Stimulated activated CD8-positive, alpha-beta memory T cell treated with anti-CD3 and anti-CD28 coated beads, Interleukin-15, amount 100 ng/mL, for 4 hours (primary cell): ENCODE measurements at regions not wholly inside any gene's neighbourhood (a gene's known extent, or its start where the extent isn't known, plus 50 kb on each side); places are given as distances from the start of the nearest gene placed in this dataset.
"Not testable (repeated sequence)": the region's sequence is repeated elsewhere in the genome, so short reads cannot be mapped to it uniquely, and the experiment has no call there.

ENCODE experiments used
- DNase-seq, 2 donors: peaks; one replicate each; pipeline ENCODE4 v3.0.0-alpha.2; 2020; ENCODE audit warnings: low read depth in 2 of 2

DNA sequence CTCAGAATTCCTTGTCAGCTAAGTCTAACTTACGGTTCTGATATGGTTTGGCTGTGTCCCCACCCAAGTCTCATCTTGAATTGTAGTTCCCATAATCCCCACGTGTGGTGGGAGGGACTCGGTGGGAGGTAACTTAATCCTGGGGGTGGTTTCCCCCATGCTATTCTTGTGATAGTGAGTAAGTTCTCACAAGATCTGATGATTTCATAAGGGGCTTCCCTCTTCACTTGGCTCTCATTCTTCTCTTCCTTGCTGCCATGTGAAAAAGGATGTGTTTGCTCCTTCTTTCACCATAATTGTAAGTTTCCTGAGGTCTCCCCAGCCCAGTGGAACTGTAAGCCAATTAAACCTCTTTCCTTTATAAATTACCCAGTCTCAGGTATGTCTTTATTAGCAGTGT lies 163.0 kb downstream of the PMAIP1 start:
- DNase-seq: not testable (repeated sequence)

DNA sequence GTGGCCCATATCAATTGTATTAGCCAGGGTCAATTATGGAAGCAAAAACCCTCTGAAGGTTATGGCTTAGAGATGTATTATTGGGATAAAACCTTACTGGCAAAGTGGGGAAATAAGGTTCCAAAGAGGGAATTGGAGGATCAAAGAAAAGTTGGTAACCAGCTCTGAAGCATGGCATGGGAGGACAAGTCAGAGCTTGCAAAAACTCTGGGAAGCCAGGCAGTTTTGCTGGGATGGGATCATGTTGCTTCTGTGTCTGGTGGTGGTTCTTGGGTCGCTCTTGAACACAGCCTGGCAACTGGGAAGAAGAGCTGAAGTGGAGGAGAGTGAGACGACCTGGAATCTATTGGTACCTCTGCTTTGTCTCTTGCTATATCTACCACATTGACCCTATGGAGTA lies 162.6 kb downstream of the PMAIP1 start:
- no peak for DNase-seq

DNA sequence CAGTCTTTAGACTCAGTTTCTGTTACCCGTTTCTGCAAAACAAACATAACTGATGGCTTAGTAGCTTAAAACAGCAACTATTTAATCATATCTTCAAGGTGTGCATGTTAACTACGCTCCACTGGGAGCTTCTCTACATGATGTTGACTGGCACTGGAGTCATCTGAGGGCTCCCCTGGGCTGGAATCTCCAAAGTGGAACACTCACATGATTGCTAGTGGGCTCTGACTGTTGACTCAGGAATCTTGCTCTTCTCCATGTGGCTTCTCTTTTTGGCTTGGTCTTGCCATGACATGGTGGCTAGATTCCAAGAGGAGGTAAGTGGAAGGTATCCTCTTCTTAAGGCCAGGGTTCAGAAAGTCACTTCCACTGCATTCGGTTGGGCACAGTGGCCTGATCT lies 160.8 kb downstream of the PMAIP1 start:
- DNase-seq: no peak

DNA sequence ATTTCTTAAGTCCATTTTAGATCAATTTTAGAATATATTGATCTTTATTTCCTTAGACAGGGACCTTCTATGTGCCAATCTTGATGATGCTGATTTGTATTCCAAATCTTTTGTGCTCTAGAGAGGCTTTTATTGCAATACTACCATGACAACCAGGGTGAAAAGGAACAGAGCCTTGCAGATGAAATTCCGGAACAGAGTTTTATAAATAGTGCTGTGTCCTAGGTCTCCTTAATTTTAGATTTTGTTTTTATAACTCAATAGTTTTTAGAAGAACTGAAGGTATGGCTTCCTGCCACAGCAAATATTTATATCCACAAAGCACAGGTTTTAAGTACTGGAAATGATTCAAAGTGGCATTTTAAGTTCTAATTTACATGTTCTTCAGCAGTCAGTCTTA lies 160.2 kb downstream of the PMAIP1 start:
- DNase-seq: no peak

DNA sequence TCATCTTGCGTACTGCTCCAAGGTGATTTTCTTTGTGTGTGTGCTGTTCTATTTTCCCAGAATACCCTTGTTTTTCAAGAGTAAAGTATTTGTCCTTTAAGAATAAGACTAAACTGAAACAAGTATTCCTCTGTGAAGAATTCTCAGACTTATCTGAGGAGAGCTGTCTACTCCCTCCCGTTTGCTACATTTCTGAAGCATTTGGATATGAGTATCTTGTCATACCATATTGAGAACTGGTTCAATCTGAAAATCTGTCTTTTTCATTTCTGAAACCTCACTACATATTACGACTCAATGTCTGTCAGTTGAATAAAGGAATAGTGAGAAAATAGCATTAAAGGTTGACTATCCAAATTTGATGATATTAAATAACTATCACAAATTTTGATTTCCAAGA lies 159.4 kb downstream of the PMAIP1 start:
- no peak for DNase-seq

DNA sequence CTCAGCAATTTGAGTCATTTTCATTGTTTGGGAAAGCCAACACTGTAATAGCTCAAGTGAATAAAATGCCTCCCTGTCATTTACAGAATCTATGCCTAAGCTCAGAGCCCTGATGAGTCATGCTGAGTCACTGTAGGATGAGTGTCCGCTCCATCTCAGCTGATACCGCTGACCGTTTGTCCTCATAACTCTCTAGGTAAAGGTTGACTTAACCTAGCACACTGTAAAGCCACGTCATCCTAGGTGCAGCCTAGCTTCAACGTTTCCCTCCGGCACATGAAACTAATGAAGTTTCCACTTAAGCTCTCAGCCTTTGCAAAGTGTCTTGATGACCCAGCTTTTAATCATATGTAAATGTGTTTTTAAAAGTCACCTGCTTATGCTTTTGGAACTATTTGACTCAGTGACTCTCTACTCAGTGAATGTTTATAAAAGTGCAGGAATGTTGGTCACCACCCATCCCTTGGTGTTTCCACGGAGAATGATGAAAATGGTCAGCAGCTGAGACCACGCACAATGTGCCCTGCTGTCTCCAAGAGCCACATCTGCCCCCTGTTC lies 154.0 kb downstream of the PMAIP1 start:
- no peak for DNase-seq

DNA sequence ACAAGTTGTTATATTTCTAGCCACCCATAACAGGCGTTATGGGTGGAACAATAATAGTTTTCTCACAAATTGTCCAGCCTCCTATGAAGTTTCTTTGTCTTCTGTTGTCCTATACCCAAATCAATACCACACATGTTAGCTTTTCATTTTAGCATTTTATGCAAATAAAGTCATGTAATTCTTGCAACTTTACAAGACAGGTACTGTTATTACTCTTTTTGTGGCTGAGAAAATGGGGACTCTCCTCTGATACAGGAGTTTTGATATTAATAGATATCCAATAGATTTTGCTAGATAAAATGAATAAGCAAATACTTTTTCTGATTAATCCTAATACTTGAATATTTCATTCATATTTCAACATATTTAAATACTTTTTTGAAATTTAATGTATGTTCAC lies 151.0 kb downstream of the PMAIP1 start:
- no peak for DNase-seq

DNA sequence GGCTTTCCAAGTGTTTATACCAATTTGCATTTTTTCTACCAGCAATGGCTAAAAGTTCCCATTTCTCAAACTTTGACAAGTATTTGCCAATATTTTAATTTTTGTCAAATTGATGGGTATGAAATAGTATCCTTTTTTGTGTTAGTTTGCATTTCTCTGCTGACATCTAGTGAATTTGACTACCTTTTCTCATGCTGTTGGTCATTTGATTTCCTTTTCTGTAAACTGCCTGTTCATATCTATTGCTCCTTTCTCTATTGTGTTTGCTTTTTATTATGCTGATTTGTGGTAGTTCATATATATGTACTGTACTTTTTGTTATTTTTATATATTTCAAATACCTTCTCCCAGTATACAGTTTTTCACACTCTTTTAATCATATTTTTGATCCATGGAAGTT lies 149.4 kb downstream of the PMAIP1 start:
- no peak for DNase-seq

DNA sequence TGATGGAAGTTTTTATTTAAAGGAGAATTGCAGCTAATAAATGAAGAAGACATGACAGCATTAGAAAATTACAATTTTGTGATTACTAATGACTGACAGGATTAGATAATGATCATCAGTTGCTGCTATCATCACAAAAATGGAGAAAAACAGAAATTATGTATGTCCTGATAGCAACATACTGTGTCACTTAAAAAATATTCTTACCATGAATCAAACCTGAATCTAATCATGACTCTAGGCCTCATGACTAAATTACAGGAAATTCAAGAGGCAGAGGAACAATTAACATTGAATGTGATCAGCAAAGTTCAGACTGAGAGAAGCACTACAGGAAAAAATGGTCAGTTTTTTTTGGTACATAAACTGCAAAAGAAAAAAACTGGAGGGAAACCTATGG lies 147.8 kb downstream of the PMAIP1 start:
- no peak for DNase-seq

DNA sequence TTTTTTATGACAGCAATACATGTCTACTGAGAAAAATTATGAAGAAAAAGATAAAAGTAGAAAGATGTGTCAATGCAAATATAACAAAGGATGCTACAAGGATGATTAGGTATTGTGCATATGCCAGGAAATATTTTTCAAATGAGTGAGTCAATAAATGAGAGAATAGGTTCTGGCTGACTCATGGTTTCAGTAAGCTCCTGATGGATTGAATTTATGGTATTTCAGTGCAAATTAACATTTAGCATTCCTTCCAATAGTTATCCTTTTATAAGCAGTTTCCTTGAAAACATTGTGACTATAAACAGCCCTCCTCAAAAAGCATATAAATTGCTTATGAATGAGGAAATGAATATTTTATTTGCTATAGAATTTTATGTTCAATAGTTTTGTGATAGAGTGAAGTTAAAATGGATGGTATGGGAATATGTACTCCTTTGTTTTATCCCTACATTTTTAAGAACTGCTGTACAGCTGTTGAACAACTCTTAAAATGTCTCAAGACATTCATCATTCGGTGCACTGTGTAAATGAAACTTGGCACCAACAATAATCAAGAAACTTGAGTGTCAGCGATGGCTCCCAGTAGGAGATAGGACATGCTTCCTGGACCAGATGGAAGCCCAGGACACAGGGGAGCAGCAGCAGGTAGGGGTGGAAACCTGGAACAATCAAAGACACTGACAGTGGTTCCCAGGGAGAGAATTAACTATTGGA lies 144.7 kb downstream of the PMAIP1 start:
- no peak for DNase-seq

DNA sequence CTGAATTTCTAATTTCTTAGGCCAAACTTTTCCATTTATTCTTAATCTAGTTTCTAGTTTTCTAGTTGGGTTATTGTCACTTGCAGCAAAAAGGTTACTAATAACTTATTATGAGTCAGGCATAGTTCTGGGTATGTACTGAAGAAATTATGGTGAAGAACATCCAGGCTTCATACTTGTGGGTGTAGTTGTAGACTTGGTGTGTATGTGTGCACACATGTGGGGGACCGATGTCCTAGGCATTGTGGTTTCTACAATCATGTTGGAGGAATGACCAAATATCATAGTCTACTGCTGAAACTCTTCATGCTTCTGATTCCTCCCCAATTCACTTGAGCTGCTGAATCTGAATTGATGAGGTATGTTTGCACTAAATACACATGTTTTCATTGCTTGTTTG lies 141.2 kb downstream of the PMAIP1 start:
- DNase-seq: no peak

DNA sequence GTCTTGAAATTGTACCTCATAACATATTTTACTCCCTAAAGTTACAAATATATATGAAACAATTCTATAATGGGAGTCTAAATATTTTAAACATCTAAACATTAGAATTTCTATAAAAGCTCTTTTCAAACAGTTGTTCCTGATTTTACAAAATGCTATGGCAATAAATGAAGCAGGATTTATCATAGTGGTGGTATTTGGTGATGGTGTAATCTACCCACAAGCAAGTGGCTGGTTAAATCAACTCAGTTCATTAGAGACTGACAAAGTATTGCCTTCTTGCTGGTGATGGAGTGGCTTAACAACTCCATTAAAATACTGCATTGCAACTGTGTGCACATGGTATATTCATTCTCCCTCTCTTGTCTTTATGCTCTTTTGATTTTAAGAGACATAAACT lies 138.9 kb downstream of the PMAIP1 start:
- DNase-seq: no peak

DNA sequence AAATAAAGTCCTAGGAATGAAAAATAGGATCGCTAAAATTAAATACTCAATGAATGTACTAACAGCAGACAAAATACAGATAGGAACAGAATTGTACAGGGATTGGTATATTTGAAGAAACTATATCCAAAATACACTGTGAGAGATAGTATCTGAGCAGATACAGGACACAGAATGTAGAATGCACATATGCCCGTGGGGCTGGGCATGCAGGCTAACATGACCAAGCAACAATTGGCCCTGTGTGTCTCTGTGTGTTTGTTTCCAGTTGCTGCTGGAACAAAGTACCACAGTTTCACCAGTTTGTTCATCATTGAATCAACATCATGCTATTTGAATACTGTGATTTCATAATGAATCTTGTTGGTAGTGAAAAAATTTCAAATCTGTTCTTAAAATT lies 127.6 kb downstream of the PMAIP1 start:
- no peak for DNase-seq

DNA sequence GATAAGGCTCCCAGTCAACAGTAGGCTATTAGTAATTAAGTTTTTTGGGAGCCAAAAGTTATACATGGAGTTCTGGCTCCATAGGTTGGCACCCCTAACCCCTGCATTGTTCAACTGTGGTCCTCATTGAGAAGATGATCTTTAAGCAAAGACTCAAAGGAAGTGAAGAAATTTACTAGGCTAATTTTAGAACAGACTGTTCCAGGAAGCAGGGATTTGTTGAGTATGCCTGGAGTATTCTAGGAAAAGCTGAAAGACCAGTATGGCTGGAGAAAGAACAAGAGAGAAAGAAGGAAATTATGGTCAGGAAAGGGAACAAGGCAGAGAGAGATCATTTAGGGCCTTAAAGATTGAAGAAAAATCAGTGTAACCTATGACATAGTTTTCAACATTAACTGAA lies 125.1 kb downstream of the PMAIP1 start:
- DNase-seq: no peak

DNA sequence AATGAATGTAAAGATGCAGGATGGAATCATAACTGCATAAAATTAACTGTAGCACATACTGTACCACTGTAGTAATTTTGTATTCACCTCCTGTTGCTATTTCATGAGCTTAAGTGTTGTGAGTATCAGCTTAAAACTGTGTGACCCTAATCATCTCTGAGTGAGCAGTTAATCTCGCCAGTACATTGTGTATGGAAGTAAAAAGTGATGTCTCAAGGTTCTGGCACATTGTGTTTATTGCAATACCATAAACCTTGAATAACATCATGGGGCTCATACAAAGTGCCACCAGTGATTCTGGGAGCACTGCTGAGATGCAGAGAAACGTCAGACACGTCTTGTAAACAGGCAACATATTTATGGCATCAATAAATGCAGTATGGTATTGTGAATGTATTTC lies 124.5 kb downstream of the PMAIP1 start:
- no peak for DNase-seq

DNA sequence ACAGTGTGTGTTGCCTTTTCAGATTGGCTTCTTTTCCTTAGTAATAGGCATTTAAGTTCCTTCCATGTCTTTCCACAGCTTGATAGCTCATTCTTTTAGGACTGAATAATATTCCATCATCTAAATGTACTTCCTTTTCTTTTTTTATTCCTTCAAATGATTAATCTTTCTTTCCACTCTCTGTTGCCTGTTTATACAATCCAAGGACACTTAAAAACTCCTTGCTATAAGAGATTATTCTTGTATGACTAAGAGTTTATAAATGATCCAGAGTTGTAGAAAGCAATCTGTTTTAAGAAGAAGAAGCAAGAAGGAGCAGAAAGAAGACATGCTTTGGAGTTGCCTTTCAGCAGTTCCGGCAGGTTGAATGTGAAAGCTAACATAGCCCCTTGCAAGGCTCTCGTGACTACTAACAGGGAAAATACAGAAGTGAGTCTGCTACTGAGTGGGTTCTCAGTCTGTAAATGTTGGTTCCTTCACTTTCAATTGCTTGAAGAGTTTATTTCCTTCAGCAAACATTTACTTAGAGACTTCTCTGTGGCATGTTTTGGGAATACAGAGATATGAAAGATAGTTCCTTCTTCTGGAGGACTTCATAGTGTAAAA lies 123.0 kb downstream of the PMAIP1 start:
- no peak for DNase-seq

DNA sequence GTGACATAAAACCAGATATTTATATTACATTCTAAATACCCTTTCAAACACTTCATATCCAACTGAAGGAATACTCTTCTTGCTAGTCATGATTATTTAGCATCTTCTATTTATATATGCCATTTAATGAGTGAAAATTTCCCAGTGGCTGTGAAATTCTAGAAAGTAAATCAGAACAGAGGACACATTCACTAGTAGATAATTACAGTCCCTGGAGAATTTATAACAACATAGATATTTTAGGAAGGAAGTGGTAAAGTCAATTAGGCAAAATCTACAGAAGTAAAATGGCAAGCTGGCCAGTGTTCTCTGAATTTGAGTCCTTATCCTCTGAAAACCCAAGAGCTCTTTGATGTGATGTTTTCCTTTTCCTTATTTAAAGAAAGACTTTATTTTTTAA lies 121.8 kb downstream of the PMAIP1 start:
- DNase-seq: no peak

DNA sequence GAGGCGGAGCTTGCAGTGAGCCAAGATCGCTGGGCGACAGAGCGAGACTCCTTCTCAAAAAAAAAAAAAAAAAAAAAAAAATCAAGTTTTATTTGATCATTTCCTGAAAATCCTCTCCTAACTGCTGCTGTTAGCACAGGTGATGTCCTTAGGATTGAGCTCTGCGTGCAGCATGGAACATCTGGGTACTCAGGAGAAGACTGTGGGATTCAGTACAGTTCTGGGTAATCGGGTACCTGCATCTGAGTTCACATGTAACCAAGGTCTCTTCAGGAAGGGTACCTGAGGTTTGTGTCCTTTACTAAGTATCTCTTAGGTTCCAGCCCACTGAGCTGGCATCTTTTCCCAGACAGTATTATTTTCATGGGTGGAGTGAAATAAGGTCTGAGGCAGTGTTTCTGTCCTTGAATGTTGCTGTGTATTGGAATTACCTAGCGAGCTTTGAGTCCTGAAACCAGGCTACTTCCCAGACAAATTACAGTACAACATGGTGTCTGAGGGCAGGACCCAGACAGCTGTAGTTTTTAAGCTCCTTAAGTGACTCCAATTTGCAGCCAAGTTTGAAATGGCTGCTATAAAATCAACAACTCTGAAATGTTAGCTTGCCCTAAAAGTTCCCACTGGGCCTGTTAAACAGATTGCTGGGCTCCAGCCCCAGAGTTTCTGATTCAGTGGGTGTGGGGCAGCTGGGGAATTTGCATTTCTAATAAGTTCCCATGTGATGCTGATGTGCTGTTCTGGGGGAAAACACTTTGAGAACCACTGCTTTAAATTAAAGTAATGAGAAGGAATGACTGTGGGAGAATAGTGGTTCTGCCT lies 120.5 kb downstream of the PMAIP1 start:
- no peak for DNase-seq

DNA sequence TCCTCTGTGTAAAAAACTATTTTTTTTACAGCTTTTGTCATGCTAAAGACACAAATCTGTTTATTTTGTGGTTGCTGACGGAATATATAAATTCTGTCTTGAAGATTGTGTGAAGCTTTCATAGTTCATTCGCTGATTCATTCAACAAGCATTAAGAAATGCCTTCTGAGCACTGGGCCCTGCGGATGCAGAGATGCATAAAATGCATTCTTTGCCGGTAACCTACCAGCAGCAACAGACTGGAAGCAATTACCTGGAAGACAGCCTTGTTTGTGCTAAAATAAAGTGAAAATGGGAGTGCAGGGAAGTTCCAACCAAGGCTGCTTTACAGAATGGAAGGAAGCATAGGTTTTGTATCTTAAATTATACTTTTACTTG lies 119.7 kb downstream of the PMAIP1 start:
- DNase-seq: no peak

DNA sequence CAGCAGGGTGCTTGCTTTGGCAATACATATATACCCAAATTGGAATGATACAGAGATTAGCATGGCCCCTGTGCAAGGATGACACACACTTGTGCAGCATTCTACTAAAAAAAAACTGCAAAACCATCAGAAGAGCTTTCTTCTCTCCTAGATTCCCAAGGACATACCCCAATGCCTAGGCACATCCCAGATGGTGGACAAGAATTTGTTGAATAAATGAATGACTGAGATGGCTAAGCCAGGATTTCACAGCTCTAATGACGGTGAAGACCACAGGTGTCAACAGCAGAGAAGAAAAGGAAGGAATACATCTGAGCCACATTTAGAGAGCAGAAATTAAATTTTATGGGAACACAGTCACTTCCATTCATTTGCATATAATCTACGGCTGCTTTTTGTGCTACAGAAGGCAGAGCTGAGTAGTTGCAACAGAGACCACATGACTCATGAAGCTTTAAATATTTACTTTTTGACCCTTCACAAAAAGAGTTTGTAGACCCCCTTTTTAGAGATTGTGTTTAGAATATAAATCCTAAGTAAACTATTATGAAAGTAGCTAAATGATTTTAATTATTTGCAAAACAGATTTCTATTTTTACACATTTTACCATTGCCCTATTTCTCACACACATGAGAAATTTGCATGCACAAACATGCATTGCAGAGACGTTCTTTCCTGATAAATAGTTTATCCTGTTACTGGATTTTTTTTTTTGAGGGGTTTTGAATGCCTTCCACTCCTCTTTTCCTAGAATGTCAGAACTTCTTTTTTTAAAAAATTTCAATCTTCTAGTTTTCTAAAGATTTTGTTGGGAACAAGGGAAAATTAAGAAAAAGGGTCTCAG lies 119.0 kb downstream of the PMAIP1 start:
- no peak for DNase-seq

DNA sequence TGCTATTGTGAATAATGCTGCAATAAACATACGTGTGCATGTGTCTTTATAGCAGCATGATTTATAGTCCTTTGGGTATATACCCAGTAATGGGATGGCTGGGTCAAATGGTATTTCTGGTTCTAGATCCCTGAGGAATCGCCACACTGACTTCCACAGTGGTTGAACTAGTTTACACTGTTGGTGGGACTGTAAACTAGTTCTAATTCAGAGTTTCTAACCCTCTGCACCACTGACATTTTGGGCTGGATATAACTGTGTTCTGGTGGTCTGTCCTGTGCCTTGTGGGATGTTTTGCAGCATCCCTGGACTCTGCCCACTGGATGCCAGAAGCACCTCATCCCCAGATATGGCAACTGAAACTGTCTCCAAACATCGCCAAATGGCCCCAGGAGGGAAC lies 118.3 kb downstream of the PMAIP1 start:
- not testable (repeated sequence) for DNase-seq

DNA sequence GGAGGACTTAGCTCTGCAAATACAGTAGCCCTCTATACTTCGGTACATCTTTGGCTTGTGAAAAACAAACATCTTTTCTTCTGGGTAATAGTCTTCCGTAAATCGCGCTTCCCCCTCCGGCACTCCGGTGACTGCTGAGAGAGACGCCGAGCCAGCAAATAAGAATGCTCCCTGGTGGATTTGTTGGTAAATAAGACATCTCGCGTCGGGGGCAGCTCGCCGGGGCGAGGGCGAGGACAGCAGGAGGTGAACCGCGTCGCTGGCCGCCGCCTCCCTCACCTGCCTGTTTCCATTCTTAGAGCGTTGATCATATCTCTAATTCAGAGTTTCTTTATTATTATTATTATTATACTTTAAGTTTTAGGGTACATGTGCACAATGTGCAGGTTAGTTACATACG lies 117.6 kb downstream of the PMAIP1 start:
- DNase-seq: no peak
